Panc1 (cell line): ENCODE measurements at regions not wholly inside any gene's neighbourhood (a gene's known extent, or its start where the extent isn't known, plus 50 kb on each side); places are given as distances from the start of the nearest gene placed in this dataset.

ENCODE experiments used
- ATAC-seq: fragments of 200-7000 bp; cut with Tn5 transposase; 2 replicates; pipeline ENCODE4 v1.9.1; 2020; ENCODE audit warnings: mild to moderate bottlenecking, moderate library complexity
- BruUV-seq: library from RNA; stranded (reverse); fragments of 400-500 nt; replicated peaks from 2 replicates; lab custom pipeline; 2021; lab: Mats Ljungman, UMichigan
- CTCF ChIA-PET: fragments of 300-600 bp; sonication (Branson Sonifier 250); formaldehyde crosslinking; loops from one replicate; lab custom pipeline; 2022; ENCODE audit warnings: antibody characterized with exemption; lab: Charles Lee
- POLR2A ChIA-PET: fragments of 300-600 bp; sonication (Branson Sonifier 250); formaldehyde crosslinking; loops from one replicate; lab custom pipeline; 2022; ENCODE audit warnings: antibody characterized with exemption; lab: Charles Lee
- DNase-seq: peaks from one replicate; pipeline ENCODE4 v3.0.0-alpha.2; 2010; ENCODE audit warnings: low read depth, low spot score
- H3K27ac ChIP-seq: 2 replicates; pipeline ENCODE4 v1.5.1; 2011; ENCODE audit warnings: mild to moderate bottlenecking, low read length, inconsistent platforms
- H3K27me3 ChIP-seq: fragments of 200-500 bp; sonication (Bioruptor generic); 2 replicates; pipeline ENCODE4 v1.6.0; 2014; ENCODE audit warnings: low read length, inconsistent platforms; ENCODE audit not compliant: control insufficient read depth, insufficient read depth
- H3K36me3 ChIP-seq: fragments of 200-500 bp; sonication (Bioruptor generic); 2 replicates; pipeline ENCODE4 v1.5.1; 2014; ENCODE audit warnings: inconsistent platforms, mild to moderate bottlenecking, low read length, moderate library complexity; ENCODE audit not compliant: control insufficient read depth, insufficient read depth
- H3K4me1 ChIP-seq: 2 replicates; pipeline ENCODE4 v1.5.1; 2011; ENCODE audit warnings: inconsistent platforms, mild to moderate bottlenecking, low read length, moderate library complexity; ENCODE audit not compliant: control insufficient read depth, insufficient read depth
- H3K4me3 ChIP-seq, 2 experiments: 2 replicates each; pipeline ENCODE4 v1.5.1; 2011 to 2012; ENCODE audit warnings: low read depth in 2 of 2, low read length in 2 of 2, mild to moderate bottlenecking in 2 of 2, inconsistent platforms in 1 of 2, moderate library complexity in 1 of 2
- H3K9me3 ChIP-seq: fragments of 200-500 bp; sonication (Bioruptor generic); 2 replicates; pipeline ENCODE4 v1.5.1; 2014; ENCODE audit warnings: low read depth, mild to moderate bottlenecking, inconsistent platforms, low read length, moderate library complexity; ENCODE audit not compliant: control insufficient read depth, insufficient read depth
- POLR2AphosphoS5 ChIP-seq: IDR thresholded peaks from 2 replicates; pipeline ENCODE4 v1.6.1; 2012; ENCODE audit warnings: mild to moderate bottlenecking, low read depth, low read length, moderate library complexity
- SIN3A ChIP-seq: IDR thresholded peaks from 2 replicates; pipeline ENCODE4 v1.6.1; 2012; ENCODE audit warnings: low read depth, mild to moderate bottlenecking, low read length, moderate library complexity, borderline replicate concordance; ENCODE audit not compliant: insufficient read depth
- TCF7L2 ChIP-seq: IDR thresholded peaks from 2 replicates; pipeline ENCODE4 v1.6.1; 2011; ENCODE audit warnings: mild to moderate bottlenecking, low read depth, low read length, inconsistent platforms
- in situ Hi-C: cut with HindIII; loops from 2 replicates; pipeline ENCODE4 v1.10.0; 2016; ENCODE audit warnings: low sequenced_read_pairs, low pct_unique_long_range_greater_than_20kb
- intact Hi-C: fragments of 100-400 bp; cut with micrococcal nuclease; formaldehyde crosslinking; loops from one replicate; pipeline ENCODE4 v1.10.0; 2022; ENCODE audit not compliant: unreplicated experiment
- TF ChIP-seq, protein P1 (sequence below): fragments of 450-650 bp; IDR thresholded peaks from 2 replicates; pipeline ENCODE4 v1.5.1; 2017; ENCODE audit warnings: mild to moderate bottlenecking
- TF ChIP-seq, protein P2 (sequence below), 2 experiments: IDR thresholded peaks; 2 replicates each; pipeline ENCODE4 v1.6.1; 2011 to 2012; ENCODE audit warnings: low read depth in 2 of 2, control low read depth in 1 of 2, low read length in 1 of 2, mild to moderate bottlenecking in 1 of 2, moderate library complexity in 1 of 2; ENCODE audit not compliant: insufficient read depth in 1 of 2

DNA sequence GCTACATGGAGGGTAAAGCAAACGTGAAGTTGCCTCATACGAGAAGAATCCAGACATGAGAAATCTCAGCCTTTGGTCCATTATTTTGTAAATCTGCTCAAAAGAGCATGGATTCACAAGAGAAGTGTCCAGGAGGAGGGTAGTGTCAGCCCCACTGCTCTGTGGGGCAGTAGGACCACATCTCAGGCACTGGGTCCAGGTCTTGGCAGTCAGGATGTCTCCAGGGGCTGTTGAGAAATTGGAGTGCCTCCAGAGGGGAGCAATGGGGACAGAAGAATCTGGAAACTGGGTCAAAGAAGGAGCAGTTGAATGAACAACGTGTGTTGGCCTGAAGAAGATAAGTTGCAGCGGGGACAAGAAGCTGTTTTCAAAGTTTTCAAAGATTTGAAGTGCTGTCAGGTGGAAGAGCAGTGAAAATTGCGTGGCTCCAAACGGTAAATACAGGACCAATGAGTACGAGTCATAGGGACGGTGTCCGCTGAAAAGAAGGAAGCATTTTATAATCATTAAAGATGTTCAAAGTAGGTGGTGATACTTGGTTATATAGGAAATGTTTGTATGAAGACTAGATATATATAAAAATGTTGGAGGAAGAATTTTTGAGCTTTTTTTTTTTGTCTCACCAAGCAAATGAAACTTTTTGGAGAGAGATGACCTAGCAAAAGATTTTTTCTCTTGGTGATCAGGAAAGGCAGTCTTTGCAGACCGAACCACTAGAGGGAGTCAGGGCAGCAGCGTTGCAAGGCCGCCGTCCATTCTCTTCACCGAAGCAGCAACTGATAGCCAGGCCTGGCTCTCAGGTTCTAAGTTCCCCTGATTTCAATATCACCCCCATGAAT is 57.1 kb upstream of the ZBED3 start:
- Histone ChIP-seq H3K9me3 (no peaks in the 10 kb centered on the region), H3K27me3 (peaks cover 4% of the 10 kb centered on the region; the same call in 1 of the 2 replicates), H3K4me1 (peaks cover 3% of the 10 kb centered on the region; the same call in 1 of the 2 replicates), H3K27ac (no peak overlapping the region), H3K36me3 (no peaks in the 10 kb centered on the region), H3K4me3 (peak overlapping the region in 1 of 2 experiments; percentile 0; a peak in 1 of 4 replicates)
- DNase-seq (peak; percentile 62), ATAC-seq (peak; percentile 96)
- CTCF ChIA-PET: interaction anchor here (0.6 to 1.0 kb wide), 7 partner anchors 40 to 1990 kb away, joined by 3 to 6 read pairs (median 3); no protein-coding TSS in a partner anchor
- TF ChIP-seq POLR2AphosphoS5: no peak
- TF ChIP-seq, protein P1, sequence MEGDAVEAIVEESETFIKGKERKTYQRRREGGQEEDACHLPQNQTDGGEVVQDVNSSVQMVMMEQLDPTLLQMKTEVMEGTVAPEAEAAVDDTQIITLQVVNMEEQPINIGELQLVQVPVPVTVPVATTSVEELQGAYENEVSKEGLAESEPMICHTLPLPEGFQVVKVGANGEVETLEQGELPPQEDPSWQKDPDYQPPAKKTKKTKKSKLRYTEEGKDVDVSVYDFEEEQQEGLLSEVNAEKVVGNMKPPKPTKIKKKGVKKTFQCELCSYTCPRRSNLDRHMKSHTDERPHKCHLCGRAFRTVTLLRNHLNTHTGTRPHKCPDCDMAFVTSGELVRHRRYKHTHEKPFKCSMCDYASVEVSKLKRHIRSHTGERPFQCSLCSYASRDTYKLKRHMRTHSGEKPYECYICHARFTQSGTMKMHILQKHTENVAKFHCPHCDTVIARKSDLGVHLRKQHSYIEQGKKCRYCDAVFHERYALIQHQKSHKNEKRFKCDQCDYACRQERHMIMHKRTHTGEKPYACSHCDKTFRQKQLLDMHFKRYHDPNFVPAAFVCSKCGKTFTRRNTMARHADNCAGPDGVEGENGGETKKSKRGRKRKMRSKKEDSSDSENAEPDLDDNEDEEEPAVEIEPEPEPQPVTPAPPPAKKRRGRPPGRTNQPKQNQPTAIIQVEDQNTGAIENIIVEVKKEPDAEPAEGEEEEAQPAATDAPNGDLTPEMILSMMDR: peak; percentile 95
- intact Hi-C loops: loop anchor here (1.0 to 10.0 kb wide), 3 partner anchors 95 to 348 kb away; partner anchors contain the start of gene WDR41
- in situ Hi-C loops: no loop called here
- no TSS peak for BruUV-seq
- POLR2A ChIA-PET: interaction anchor here (0.6 kb wide), 1 partner anchor 11 kb away, joined by 9 read pairs; no protein-coding TSS in a partner anchor

DNA sequence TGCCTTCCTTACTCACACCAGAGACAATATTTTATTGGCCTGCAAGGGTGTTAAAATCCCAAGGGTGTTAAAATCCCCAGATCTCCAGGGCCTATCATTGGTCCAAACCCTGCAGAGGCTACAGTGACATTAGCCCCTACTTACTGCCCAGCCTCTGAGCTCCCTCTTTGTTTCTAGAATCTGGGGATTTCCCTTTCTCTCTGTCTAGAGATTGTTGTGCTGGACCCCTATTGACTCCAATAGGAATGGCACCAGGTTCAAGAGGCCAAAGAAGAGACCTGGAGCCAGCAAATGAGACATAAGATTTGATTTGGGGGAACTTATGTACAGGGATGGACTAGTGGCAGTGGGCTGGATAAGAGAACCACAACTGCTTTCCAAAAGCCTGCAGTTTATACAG is 53.3 kb upstream of the ZBED3 start:
- no TSS peak for BruUV-seq

More for the DNA sequence above, 53.3 kb upstream of the ZBED3 start:
- in situ Hi-C loops (no loop called here), intact Hi-C loops (loop anchor here (5.0 to 10.0 kb wide), 2 partner anchors 284 to 352 kb away; partner anchors contain the start of gene WDR41)
- H3K4me3 ChIP-seq: no peak overlapping the region
- no peak for TF ChIP-seq POLR2AphosphoS5
- TF ChIP-seq, protein P2, sequence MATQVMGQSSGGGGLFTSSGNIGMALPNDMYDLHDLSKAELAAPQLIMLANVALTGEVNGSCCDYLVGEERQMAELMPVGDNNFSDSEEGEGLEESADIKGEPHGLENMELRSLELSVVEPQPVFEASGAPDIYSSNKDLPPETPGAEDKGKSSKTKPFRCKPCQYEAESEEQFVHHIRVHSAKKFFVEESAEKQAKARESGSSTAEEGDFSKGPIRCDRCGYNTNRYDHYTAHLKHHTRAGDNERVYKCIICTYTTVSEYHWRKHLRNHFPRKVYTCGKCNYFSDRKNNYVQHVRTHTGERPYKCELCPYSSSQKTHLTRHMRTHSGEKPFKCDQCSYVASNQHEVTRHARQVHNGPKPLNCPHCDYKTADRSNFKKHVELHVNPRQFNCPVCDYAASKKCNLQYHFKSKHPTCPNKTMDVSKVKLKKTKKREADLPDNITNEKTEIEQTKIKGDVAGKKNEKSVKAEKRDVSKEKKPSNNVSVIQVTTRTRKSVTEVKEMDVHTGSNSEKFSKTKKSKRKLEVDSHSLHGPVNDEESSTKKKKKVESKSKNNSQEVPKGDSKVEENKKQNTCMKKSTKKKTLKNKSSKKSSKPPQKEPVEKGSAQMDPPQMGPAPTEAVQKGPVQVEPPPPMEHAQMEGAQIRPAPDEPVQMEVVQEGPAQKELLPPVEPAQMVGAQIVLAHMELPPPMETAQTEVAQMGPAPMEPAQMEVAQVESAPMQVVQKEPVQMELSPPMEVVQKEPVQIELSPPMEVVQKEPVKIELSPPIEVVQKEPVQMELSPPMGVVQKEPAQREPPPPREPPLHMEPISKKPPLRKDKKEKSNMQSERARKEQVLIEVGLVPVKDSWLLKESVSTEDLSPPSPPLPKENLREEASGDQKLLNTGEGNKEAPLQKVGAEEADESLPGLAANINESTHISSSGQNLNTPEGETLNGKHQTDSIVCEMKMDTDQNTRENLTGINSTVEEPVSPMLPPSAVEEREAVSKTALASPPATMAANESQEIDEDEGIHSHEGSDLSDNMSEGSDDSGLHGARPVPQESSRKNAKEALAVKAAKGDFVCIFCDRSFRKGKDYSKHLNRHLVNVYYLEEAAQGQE (IDR thresholded peaks at IDR 0.05; ENCODE audit: insufficient read depth in 1 of 2, low read depth in 2 of 2, low read length in 1 of 2): no peak
- no peak for TF ChIP-seq SIN3A
- no peak for TF ChIP-seq TCF7L2
- TF ChIP-seq, protein P1: no peak
- CTCF ChIA-PET: no interaction called here
- no peaks in the 10 kb centered on the region for H3K9me3 ChIP-seq
- ATAC-seq (no peak), DNase-seq (no peak)
- POLR2A ChIA-PET: no interaction called here
- no peaks in the 10 kb centered on the region for H3K27me3 ChIP-seq
- H3K36me3 ChIP-seq: no peaks in the 10 kb centered on the region
- H3K27ac ChIP-seq: no peak overlapping the region
- H3K4me1 ChIP-seq: peaks cover 3% of the 10 kb centered on the region; the same call in 1 of the 2 replicates
